Esophagus muscularis mucosa (tissue), 4 donors: ENCODE measurements at regions not wholly inside any gene's neighbourhood (a gene's known extent, or its start where the extent isn't known, plus 50 kb on each side); places are given as distances from the start of the nearest gene placed in this dataset.

Experiments used
- EP300 ChIP-seq: sonication (generic); formaldehyde crosslinking; IDR thresholded peaks from one replicate; pipeline ENCODE4 v1.6.1; 2017; ENCODE audit warnings: antibody characterized with exemption
- POLR2A ChIP-seq: fragments of 450-650 bp; IDR thresholded peaks from one replicate; pipeline ENCODE4 v1.6.1; 2017; ENCODE audit warnings: antibody characterized with exemption, moderate library complexity, mild to moderate bottlenecking, low read depth
- POLR2AphosphoS5 ChIP-seq, 2 donors: sonication (generic); formaldehyde crosslinking; IDR thresholded peaks; one replicate each; pipeline ENCODE4 v1.6.1; 2017; ENCODE audit warnings: antibody characterized with exemption in 2 of 2
- TF ChIP-seq, protein P1 (sequence below), 3 experiments: fragments of 200-600 bp in 2 of 3; fragments of 450-650 bp in 1 of 3; sonication (generic) in 2 of 3; IDR thresholded peaks; one replicate each; pipeline ENCODE4 v1.5.1; 2017 to 2019; ENCODE audit warnings: antibody characterized with exemption in 3 of 3, mild to moderate bottlenecking in 2 of 3, moderate library complexity in 1 of 3

DNA sequence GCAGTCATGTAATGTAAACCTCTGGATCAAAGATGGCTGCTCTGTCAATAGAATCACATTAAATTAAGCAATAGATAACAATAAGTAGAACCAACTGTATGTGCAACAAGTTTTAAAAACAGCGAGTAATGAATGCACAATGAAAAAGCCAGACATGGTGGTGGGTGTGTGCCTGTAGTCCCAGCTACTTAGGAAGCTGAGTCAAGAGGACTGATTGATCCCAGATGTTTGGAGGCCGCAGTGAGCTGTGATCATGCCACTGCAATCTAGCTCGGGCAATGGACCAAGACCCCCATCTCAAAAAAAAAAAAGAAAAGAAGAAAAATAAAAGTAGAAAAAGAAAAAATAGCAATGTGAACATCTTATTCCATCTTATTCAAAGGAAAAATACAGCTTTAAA lies 558.7 kb upstream of the MMS22L start:
- TF ChIP-seq POLR2A: no peak
- TF ChIP-seq, protein P1, sequence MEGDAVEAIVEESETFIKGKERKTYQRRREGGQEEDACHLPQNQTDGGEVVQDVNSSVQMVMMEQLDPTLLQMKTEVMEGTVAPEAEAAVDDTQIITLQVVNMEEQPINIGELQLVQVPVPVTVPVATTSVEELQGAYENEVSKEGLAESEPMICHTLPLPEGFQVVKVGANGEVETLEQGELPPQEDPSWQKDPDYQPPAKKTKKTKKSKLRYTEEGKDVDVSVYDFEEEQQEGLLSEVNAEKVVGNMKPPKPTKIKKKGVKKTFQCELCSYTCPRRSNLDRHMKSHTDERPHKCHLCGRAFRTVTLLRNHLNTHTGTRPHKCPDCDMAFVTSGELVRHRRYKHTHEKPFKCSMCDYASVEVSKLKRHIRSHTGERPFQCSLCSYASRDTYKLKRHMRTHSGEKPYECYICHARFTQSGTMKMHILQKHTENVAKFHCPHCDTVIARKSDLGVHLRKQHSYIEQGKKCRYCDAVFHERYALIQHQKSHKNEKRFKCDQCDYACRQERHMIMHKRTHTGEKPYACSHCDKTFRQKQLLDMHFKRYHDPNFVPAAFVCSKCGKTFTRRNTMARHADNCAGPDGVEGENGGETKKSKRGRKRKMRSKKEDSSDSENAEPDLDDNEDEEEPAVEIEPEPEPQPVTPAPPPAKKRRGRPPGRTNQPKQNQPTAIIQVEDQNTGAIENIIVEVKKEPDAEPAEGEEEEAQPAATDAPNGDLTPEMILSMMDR (IDR thresholded peaks at IDR 0.05): no peak
- TF ChIP-seq EP300: no peak
- TF ChIP-seq POLR2AphosphoS5 (IDR thresholded peaks at IDR 0.05): no peak
